HUES6 (cell line): ENCODE measurements at regions not wholly inside any gene's neighbourhood (a gene's known extent, or its start where the extent isn't known, plus 50 kb on each side); places are given as distances from the start of the nearest gene placed in this dataset.

Experiments
- H3K27ac ChIP-seq: 2 replicates; pipeline ENCODE4 v1.7.0; 2013; ENCODE audit warnings: low read depth, mild to moderate bottlenecking, low read length, inconsistent platforms
- H3K27me3 ChIP-seq: 2 replicates; pipeline ENCODE4 v1.6.1; 2013; ENCODE audit warnings: low read length; ENCODE audit not compliant: control insufficient read depth, insufficient read depth
- H3K36me3 ChIP-seq: 2 replicates; pipeline ENCODE4 v1.6.1; 2013; ENCODE audit warnings: low read length; ENCODE audit not compliant: control insufficient read depth, insufficient read depth
- H3K4me1 ChIP-seq: 2 replicates; pipeline ENCODE4 v1.6.1; 2013; ENCODE audit warnings: low read length; ENCODE audit not compliant: control insufficient read depth, insufficient read depth
- H3K4me3 ChIP-seq: 2 replicates; pipeline ENCODE4 v1.5.1; 2013; ENCODE audit warnings: low read depth, low read length
- H3K9ac ChIP-seq: one replicate; pipeline ENCODE4 v1.6.1; 2013; ENCODE audit warnings: mild to moderate bottlenecking, low read length
- H3K9me3 ChIP-seq: 2 replicates; pipeline ENCODE4 v1.6.1; 2013; ENCODE audit warnings: low read depth, low read length; ENCODE audit not compliant: control insufficient read depth, insufficient read depth

DNA sequence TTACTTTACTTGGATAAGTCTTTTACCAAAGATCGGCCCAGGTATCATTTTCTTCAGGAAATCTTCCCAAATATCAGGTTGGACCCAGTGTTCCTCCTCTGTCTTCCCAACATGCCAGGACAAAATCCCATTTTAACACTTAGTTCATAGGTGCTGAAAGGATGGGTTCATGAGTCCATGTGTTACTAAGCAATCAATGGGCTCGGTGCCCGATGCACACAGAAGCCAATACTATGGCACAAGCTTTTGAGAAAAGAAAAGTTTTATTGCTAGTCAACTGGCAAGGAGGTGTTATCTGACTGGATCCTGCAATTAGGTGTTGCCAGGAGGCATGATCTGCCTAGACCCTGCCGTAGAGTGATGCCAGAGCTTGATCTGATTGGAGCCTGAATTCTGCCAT lies 133.3 kb upstream of the SLC44A3 start:
- peaks cover 9% of the 10 kb centered on the region; the same call in 1 of the 2 replicates for H3K9me3 ChIP-seq
- no peaks in the 10 kb centered on the region for H3K36me3 ChIP-seq
- no peaks in the 10 kb centered on the region for H3K27me3 ChIP-seq
- no peak overlapping the region for H3K27ac ChIP-seq
- peaks cover 16% of the 10 kb centered on the region for H3K4me1 ChIP-seq
- H3K9ac ChIP-seq, result no peak overlapping the region
- H3K4me3 ChIP-seq, result no peak overlapping the region

DNA sequence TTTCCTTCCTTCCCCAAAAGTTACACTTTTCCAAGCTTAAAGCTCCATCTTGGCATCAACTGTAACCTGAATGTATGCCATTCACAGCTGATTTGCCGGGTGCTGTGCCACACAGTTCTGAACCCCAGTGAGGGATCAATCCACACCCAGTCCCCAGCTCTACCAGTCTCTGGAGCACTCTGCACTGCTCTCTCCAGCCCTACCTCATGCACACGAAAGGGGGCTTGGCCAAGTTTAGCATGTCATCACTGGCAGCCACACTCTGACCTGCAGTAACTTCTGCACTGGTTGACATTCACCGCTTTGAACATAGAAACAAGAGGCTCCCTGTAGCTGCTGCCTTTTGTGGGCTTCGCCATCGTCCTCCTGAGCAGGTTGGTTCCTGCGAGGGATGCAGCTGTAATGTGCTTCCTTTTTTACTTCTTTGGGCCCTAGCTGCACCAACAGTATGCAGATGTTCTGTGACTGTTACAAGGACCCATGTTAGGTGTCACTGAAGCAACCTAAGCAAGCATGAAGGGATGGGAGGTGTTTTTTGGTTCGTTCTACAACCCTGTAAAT lies 135.4 kb upstream of the SLC44A3 start:
- Histone ChIP-seq H3K9me3 (peaks cover 4% of the 10 kb centered on the region; the same call in 1 of the 2 replicates), H3K27me3 (no peaks in the 10 kb centered on the region), H3K36me3 (no peaks in the 10 kb centered on the region), H3K4me1 (peaks cover 11% of the 10 kb centered on the region), H3K9ac (no peak overlapping the region), H3K4me3 (no peak overlapping the region), H3K27ac (no peak overlapping the region)

DNA sequence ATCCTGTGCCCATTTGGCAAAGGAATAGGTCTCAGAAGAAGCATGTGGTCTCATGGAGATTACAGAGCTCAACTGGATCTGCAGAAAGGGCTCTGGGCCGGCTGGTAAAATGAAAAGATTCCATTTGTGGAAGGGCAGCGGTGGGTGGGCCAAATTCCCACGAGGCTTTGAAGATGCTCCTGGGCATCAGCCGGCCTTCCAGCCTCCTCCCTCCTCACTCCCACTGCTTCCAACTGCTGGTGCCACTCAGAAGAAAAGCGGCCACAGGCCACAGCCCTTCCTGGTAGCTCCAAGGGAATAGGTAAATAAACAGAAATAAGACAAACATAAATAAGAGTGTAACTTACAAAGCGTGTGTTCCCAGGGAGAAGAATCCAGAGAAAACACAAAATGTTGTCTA lies 136.3 kb upstream of the SLC44A3 start:
- Histone ChIP-seq H3K9ac (no peak overlapping the region), H3K9me3 (peaks cover 4% of the 10 kb centered on the region; the same call in 1 of the 2 replicates), H3K4me1 (peaks cover 7% of the 10 kb centered on the region), H3K4me3 (no peak overlapping the region), H3K27me3 (no peaks in the 10 kb centered on the region), H3K36me3 (no peaks in the 10 kb centered on the region), H3K27ac (no peak overlapping the region)

DNA sequence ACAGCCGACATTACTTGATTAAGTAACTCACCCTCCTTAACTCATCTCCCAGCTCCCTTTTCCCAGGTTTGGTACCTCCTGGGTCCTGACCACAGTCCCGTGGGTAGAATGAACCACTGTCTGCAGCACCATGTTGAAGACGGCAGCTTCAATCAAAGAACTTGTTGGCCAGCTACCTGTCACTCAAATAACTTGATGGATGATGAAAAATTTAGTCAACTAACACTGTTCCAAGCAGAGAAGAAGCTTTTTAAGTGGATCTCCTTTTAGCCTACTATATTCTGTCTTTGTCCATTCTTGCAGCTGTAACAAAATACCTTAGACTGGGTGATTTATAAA lies 138.4 kb upstream of the F3 start:
- Histone ChIP-seq H3K4me1 (peaks cover 8% of the 10 kb centered on the region; the same call in 1 of the 2 replicates), H3K9me3 (no peaks in the 10 kb centered on the region), H3K27me3 (no peaks in the 10 kb centered on the region), H3K4me3 (no peak overlapping the region), H3K27ac (no peak overlapping the region), H3K36me3 (no peaks in the 10 kb centered on the region), H3K9ac (no peak overlapping the region)

- no peaks in the 10 kb centered on the region for H3K36me3 ChIP-seq
- H3K4me1 ChIP-seq, result peaks cover 8% of the 10 kb centered on the region; the same call in 1 of the 2 replicates
- H3K4me3 ChIP-seq, result no peak overlapping the region
- H3K27ac ChIP-seq, result no peak overlapping the region
- no peak overlapping the region for H3K9ac ChIP-seq
- H3K27me3 ChIP-seq, result no peaks in the 10 kb centered on the region
- H3K9me3 ChIP-seq, result no peaks in the 10 kb centered on the region
Measured at GRCh38 chr1:94679332-94680038, 137.9 kb upstream of the F3 start.

GRCh38 chr1:94678202-94678848 lies 136.8 kb upstream of the F3 start:
- peaks cover 8% of the 10 kb centered on the region; the same call in 1 of the 2 replicates for H3K4me1 ChIP-seq

DNA sequence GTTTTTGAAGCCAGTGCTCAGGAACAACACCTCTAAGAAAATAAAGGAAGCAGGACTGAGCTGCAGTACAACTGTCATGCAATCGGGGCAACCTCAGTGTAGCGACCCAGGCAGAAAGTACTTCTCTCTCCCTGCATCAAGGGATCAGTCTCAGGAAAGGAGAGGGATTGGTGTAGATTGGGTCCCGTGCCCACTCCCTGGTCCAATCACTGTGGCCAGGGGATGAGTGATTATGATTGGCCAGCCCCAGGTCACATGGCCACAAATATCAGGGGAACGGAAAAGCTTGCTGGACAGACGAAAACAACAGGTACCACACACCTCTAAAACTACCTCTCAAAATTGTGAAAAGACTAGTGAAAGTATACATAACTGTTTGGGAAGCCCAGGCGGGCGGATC lies 136.2 kb upstream of the F3 start:
- Histone ChIP-seq H3K27ac (no peak overlapping the region), H3K4me1 (peaks cover 8% of the 10 kb centered on the region; the same call in 1 of the 2 replicates), H3K36me3 (no peaks in the 10 kb centered on the region), H3K9me3 (no peaks in the 10 kb centered on the region), H3K27me3 (no peaks in the 10 kb centered on the region), H3K9ac (no peak overlapping the region), H3K4me3 (no peak overlapping the region)

More at GRCh38 chr1:94678202-94678848, 136.8 kb upstream of the F3 start:
- Histone ChIP-seq H3K36me3 (no peaks in the 10 kb centered on the region), H3K9me3 (no peaks in the 10 kb centered on the region), H3K27ac (no peak overlapping the region), H3K27me3 (no peaks in the 10 kb centered on the region), H3K9ac (no peak overlapping the region), H3K4me3 (no peak overlapping the region)

GRCh38 chr1:94677087-94677486 lies 135.5 kb upstream of the F3 start:
- H3K27ac ChIP-seq, result no peak overlapping the region

GRCh38 chr1:94676686-94677085 lies 135.1 kb upstream of the F3 start:
- Histone ChIP-seq H3K4me3 (no peak overlapping the region), H3K9ac (no peak overlapping the region), H3K9me3 (no peaks in the 10 kb centered on the region), H3K27ac (no peak overlapping the region), H3K4me1 (peaks cover 8% of the 10 kb centered on the region; the same call in 1 of the 2 replicates), H3K36me3 (no peaks in the 10 kb centered on the region), H3K27me3 (no peaks in the 10 kb centered on the region)

More at GRCh38 chr1:94677087-94677486, 135.5 kb upstream of the F3 start:
- no peak overlapping the region for H3K9ac ChIP-seq
- H3K4me1 ChIP-seq, result peaks cover 8% of the 10 kb centered on the region; the same call in 1 of the 2 replicates
- H3K9me3 ChIP-seq, result no peaks in the 10 kb centered on the region
- H3K4me3 ChIP-seq, result no peak overlapping the region
- H3K27me3 ChIP-seq, result no peaks in the 10 kb centered on the region
- H3K36me3 ChIP-seq, result no peaks in the 10 kb centered on the region

DNA sequence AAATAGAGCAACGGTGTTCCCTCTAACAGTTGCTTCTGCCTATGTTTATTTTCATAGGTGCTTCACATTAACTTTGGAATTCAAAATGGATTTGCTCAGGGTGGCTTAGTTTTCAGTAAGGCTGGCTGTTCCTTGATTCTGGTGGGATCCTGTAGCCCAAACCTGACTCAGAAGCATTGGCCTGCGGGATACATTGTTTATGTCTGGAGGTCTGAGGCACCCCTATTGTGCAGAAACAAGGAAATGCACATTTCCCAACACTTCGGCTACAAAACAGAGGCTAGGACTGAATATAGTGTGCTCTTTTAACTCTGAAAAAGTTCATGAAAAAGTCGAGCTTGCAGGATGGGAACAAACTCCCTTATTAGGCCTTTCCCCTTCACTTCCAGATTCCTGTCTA lies 133.8 kb upstream of the F3 start:
- Histone ChIP-seq H3K4me1 (peaks cover 8% of the 10 kb centered on the region; the same call in 1 of the 2 replicates), H3K36me3 (no peaks in the 10 kb centered on the region), H3K4me3 (no peak overlapping the region), H3K9ac (no peak overlapping the region), H3K27me3 (no peaks in the 10 kb centered on the region), H3K9me3 (no peaks in the 10 kb centered on the region), H3K27ac (no peak overlapping the region)

DNA sequence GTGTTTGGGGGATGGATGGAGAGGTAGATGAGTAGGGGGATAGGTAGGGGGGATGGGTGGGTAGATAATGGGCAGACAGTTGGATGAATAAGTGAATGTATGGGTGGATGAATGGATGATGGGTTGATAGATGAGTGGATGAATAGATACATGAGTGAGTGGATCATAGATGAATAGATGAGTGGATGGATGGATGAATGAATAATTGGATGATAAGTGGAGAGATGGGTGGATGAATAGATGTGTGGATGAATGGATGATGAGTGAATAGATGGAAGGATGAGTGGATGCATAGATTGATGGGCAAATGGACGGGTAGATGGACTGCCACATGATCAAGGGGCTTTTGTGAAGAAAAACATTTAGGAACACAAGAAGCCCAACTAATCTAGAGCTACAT lies 133.3 kb upstream of the F3 start:
- no peaks in the 10 kb centered on the region for H3K36me3 ChIP-seq
- H3K27me3 ChIP-seq, result no peaks in the 10 kb centered on the region
- peaks cover 8% of the 10 kb centered on the region; the same call in 1 of the 2 replicates for H3K4me1 ChIP-seq
- no peak overlapping the region for H3K9ac ChIP-seq
- no peaks in the 10 kb centered on the region for H3K9me3 ChIP-seq
- H3K4me3 ChIP-seq, result no peak overlapping the region
- no peak overlapping the region for H3K27ac ChIP-seq
